PC-3 (cell line): ENCODE measurements at regions not wholly inside any gene's neighbourhood (a gene's known extent, or its start where the extent isn't known, plus 50 kb on each side); places are given as distances from the start of the nearest gene placed in this dataset.

Source experiments
- ATAC-seq: fragments of 200-7000 bp; cut with Tn5 transposase; 2 replicates; pipeline ENCODE4 v1.9.1; 2020; ENCODE audit warnings: mild to moderate bottlenecking, moderate library complexity
- BruUV-seq: library from RNA; stranded (reverse); fragments of 400-500 nt; replicated peaks from 2 replicates; lab custom pipeline; 2021; lab: Mats Ljungman, UMichigan
- CTCF ChIA-PET: fragments of 300-600 bp; sonication (Branson Sonifier 250); formaldehyde crosslinking; loops from one replicate; lab custom pipeline; 2022; ENCODE audit warnings: antibody characterized with exemption; lab: Charles Lee
- POLR2A ChIA-PET: fragments of 300-600 bp; sonication (Branson Sonifier 250); formaldehyde crosslinking; loops from one replicate; lab custom pipeline; 2022; ENCODE audit warnings: antibody characterized with exemption; ENCODE audit not compliant: unreplicated experiment; lab: Charles Lee
- DNase-seq: peaks from one replicate; pipeline ENCODE4 v3.0.0-alpha.2; 2015
- H2AFZ ChIP-seq: fragments of 300-600 bp; sonication (generic); 2 replicates; pipeline ENCODE4 v1.6.0; 2016; ENCODE audit warnings: antibody characterized with exemption, low read length
- H3F3A ChIP-seq: fragments of 300-600 bp; sonication (generic); one replicate; pipeline ENCODE4 v1.6.0; 2017; ENCODE audit warnings: antibody characterized with exemption, low read length, control low read depth, mild to moderate bottlenecking; ENCODE audit not compliant: unreplicated experiment
- H3K27ac ChIP-seq: fragments of 300-600 bp; sonication (generic); 2 replicates; pipeline ENCODE4 v1.5.1; 2016; ENCODE audit warnings: mild to moderate bottlenecking, low read length
- H3K27me3 ChIP-seq: fragments of 300-600 bp; sonication (generic); 2 replicates; pipeline ENCODE4 v1.6.1; 2016; ENCODE audit warnings: low read length, mixed read lengths
- H3K36me3 ChIP-seq: fragments of 300-600 bp; sonication (generic); 2 replicates; pipeline ENCODE4 v1.6.1; 2016; ENCODE audit warnings: low read depth, mixed run types, low read length, mixed read lengths
- H3K4me1 ChIP-seq: fragments of 300-600 bp; sonication (generic); 2 replicates; pipeline ENCODE4 v1.5.1; 2016; ENCODE audit warnings: low read length; ENCODE audit not compliant: insufficient read depth
- H3K4me2 ChIP-seq: fragments of 300-600 bp; sonication (generic); 2 replicates; pipeline ENCODE4 v1.6.0; 2016; ENCODE audit warnings: low read length
- H3K4me3 ChIP-seq: fragments of 300-600 bp; sonication (generic); 2 replicates; pipeline ENCODE4 v1.5.1; 2016; ENCODE audit warnings: mild to moderate bottlenecking, low read length, mixed read lengths
- H3K79me2 ChIP-seq: fragments of 300-600 bp; sonication (generic); 2 replicates; pipeline ENCODE4 v1.6.1; 2017; ENCODE audit warnings: low read length, mixed read lengths
- H3K9ac ChIP-seq: fragments of 300-600 bp; sonication (generic); 2 replicates; pipeline ENCODE4 v1.6.0; 2016; ENCODE audit warnings: mild to moderate bottlenecking, low read length
- H3K9me2 ChIP-seq: fragments of 300-600 bp; sonication (generic); replicated peaks from 2 replicates; pipeline ENCODE4 v1.6.1; 2016; ENCODE audit warnings: mixed run types, low read length, mixed read lengths
- H3K9me3 ChIP-seq: fragments of 300-600 bp; sonication (generic); 2 replicates; pipeline ENCODE4 v1.6.1; 2016; ENCODE audit warnings: low read length, mixed read lengths
- H4K20me1 ChIP-seq: fragments of 300-600 bp; sonication (generic); 2 replicates; pipeline ENCODE4 v1.6.1; 2016; ENCODE audit warnings: low read length, mixed read lengths
- EZH2 ChIP-seq: fragments of 300-600 bp; sonication (generic); IDR thresholded peaks from one replicate; pipeline ENCODE4 v1.6.1; 2017; ENCODE audit warnings: antibody characterized with exemption, mild to moderate bottlenecking, low read length; ENCODE audit not compliant: unreplicated experiment
- EZH2phosphoT487 ChIP-seq: fragments of 300-600 bp; sonication (generic); IDR thresholded peaks from 2 replicates; pipeline ENCODE4 v1.6.1; 2018; ENCODE audit warnings: mild to moderate bottlenecking, antibody characterized with exemption, low read length, borderline replicate concordance
- intact Hi-C: fragments of 100-400 bp; cut with micrococcal nuclease; formaldehyde crosslinking; loops from 2 replicates; pipeline ENCODE4 v1.9.0; 2023
- TF ChIP-seq, protein P1 (sequence below): fragments of 300-600 bp; sonication (generic); conservative IDR thresholded peaks from 2 replicates; pipeline ENCODE4 v1.5.1; 2017; ENCODE audit warnings: antibody characterized with exemption, low read depth, mild to moderate bottlenecking, low read length

DNA sequence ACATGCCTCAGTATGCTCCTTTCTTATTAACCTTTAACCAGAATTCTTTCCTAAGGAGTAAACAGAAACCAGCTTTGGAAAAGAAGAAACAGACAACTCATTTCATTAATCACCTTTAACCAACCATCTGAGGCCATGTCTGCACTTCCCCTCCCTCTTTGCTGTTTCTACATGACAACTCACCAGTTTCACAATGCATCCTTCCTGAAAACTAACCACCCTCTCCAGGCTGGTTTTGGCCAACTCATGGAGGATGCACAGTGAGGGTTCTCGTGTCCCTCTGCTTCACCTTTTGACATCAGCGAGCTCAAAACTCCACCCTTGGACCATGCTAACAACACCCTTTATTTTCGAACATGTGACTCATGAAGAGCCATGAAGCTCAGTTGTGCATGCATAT, 244.1 kb downstream of the ELAVL2 start:
- Histone ChIP-seq H2AFZ (no peak overlapping the region), H3K9ac (peak overlapping the region; percentile 96), H3K36me3 (0 out of 2 replicates have a peak, but pooled peaks cover 10% of the 10 kb centered on the region), H3K4me3 (no peak overlapping the region), H3F3A (peaks cover 12% of the 10 kb centered on the region), H3K27me3 (no peaks in the 10 kb centered on the region), H3K9me2 (no peaks in the 10 kb centered on the region), H3K79me2 (no peaks in the 10 kb centered on the region), H3K9me3 (no peaks in the 10 kb centered on the region), H3K27ac (peak overlapping the region; percentile 100), H3K4me2 (peak overlapping the region; percentile 83), H3K4me1 (peaks cover 47% of the 10 kb centered on the region), H4K20me1 (no peaks in the 10 kb centered on the region)
- peak; percentile 70 for ATAC-seq
- ChIA-PET CTCF (interaction anchor here (0.9 kb wide), 1 partner anchor 120 kb away, joined by 5 read pairs; no protein-coding TSS in a partner anchor), POLR2A (no interaction called here)
- TF ChIP-seq, protein P1, sequence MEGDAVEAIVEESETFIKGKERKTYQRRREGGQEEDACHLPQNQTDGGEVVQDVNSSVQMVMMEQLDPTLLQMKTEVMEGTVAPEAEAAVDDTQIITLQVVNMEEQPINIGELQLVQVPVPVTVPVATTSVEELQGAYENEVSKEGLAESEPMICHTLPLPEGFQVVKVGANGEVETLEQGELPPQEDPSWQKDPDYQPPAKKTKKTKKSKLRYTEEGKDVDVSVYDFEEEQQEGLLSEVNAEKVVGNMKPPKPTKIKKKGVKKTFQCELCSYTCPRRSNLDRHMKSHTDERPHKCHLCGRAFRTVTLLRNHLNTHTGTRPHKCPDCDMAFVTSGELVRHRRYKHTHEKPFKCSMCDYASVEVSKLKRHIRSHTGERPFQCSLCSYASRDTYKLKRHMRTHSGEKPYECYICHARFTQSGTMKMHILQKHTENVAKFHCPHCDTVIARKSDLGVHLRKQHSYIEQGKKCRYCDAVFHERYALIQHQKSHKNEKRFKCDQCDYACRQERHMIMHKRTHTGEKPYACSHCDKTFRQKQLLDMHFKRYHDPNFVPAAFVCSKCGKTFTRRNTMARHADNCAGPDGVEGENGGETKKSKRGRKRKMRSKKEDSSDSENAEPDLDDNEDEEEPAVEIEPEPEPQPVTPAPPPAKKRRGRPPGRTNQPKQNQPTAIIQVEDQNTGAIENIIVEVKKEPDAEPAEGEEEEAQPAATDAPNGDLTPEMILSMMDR: no peak
- TF ChIP-seq EZH2phosphoT487: no peak
- no peak for TF ChIP-seq EZH2
- BruUV-seq: no TSS peak
- DNase-seq: peak; percentile 93
- intact Hi-C loops: loop anchor here (1.0 kb wide), 3 partner anchors 39 to 120 kb away; no protein-coding TSS in a partner anchor

DNA sequence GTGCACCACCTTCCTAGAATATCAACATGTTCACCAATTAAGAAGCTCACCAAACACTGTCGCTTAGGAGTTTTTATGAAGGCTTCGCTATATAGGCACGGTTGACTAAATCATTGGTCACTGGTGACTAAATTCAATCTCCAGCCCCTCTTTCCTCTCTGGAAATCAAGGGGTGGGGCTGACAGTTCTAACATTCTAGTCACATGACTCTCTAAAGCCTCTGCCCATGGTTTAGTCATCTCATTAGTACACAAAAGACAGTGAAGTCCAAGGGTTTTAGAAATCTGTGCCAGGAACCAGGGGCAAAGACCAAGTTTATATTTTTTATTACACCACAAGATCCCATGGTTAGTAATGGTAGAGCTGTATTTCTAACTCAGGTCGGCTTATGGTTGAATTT, 243.2 kb downstream of the ELAVL2 start:
- Histone ChIP-seq H3K4me2 (peak overlapping the region; percentile 83), H3K27ac (peak overlapping the region; percentile 100), H3K4me3 (peak overlapping the region; percentile 47; the same call in 1 of the 2 replicates), H4K20me1 (no peaks in the 10 kb centered on the region), H3K9me3 (no peaks in the 10 kb centered on the region), H3F3A (peaks cover 12% of the 10 kb centered on the region), H3K9me2 (no peaks in the 10 kb centered on the region), H2AFZ (no peak overlapping the region), H3K79me2 (no peaks in the 10 kb centered on the region), H3K36me3 (0 out of 2 replicates have a peak, but pooled peaks cover 10% of the 10 kb centered on the region), H3K9ac (peak overlapping the region; percentile 96), H3K4me1 (peaks cover 45% of the 10 kb centered on the region), H3K27me3 (no peaks in the 10 kb centered on the region)
- POLR2A ChIA-PET: interaction anchor here (0.6 to 0.9 kb wide), 2 partner anchors 16 to 119 kb away, joined by 3 read pairs; no protein-coding TSS in a partner anchor
- CTCF ChIA-PET: no interaction called here
- intact Hi-C loops: loop anchor here (1.0 kb wide), 3 partner anchors 38 to 119 kb away; no protein-coding TSS in a partner anchor
- TF ChIP-seq, protein P1: no peak
- TF ChIP-seq EZH2 (no peak), EZH2phosphoT487 (no peak)
- BruUV-seq: no TSS peak
- DNase-seq (peak; percentile 94), ATAC-seq (peak; percentile 80)

DNA sequence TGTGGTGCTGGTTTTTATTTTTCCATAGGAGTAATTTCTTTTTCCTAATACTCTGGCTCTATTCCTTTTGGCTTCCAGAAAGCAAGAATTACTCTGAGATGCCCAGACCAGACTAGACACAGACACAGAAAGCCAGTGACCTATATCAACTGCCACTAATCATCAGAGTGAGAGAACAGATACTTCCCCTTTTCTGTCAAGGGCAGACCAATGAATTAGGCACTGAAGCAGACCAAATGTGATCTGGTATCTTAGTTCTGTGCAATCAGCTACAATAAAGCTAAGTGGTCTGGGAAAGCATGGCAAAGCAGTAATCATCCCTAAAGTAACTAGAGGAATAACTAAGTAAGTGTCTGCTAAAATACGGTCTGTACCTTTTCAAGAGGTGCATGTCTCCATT, 239.1 kb downstream of the ELAVL2 start:
- intact Hi-C loops: no loop called here
- ChIA-PET CTCF (no interaction called here), POLR2A (no interaction called here)
- Histone ChIP-seq H3K36me3 (0 out of 2 replicates have a peak, but pooled peaks cover 2% of the 10 kb centered on the region), H3K9ac (no peak overlapping the region), H3F3A (peaks cover 12% of the 10 kb centered on the region), H3K4me1 (peaks cover 37% of the 10 kb centered on the region), H3K4me2 (no peak overlapping the region), H4K20me1 (no peaks in the 10 kb centered on the region), H3K27ac (no peak overlapping the region), H2AFZ (no peak overlapping the region), H3K4me3 (no peak overlapping the region), H3K79me2 (no peaks in the 10 kb centered on the region), H3K9me2 (no peaks in the 10 kb centered on the region), H3K27me3 (no peaks in the 10 kb centered on the region), H3K9me3 (no peaks in the 10 kb centered on the region)
- BruUV-seq: no TSS peak
- no peak for DNase-seq
- ATAC-seq: no peak
- TF ChIP-seq EZH2 (no peak), EZH2phosphoT487 (no peak)
- TF ChIP-seq, protein P1: no peak
